HG03521 (cell line): ENCODE measurements at regions not wholly inside any gene's neighbourhood (a gene's known extent, or its start where the extent isn't known, plus 50 kb on each side); places are given as distances from the start of the nearest gene placed in this dataset.
"Not testable (repeated sequence)": the region's sequence is repeated elsewhere in the genome, so short reads cannot be mapped to it uniquely, and the experiment has no call there.

ENCODE experiments used
- ATAC-seq: cut with Tn5 transposase; IDR thresholded peaks from one replicate; pipeline ENCODE4 v1.9.1; 2021; ENCODE audit warnings: mild to moderate bottlenecking, moderate library complexity; ENCODE audit not compliant: unreplicated experiment

DNA sequence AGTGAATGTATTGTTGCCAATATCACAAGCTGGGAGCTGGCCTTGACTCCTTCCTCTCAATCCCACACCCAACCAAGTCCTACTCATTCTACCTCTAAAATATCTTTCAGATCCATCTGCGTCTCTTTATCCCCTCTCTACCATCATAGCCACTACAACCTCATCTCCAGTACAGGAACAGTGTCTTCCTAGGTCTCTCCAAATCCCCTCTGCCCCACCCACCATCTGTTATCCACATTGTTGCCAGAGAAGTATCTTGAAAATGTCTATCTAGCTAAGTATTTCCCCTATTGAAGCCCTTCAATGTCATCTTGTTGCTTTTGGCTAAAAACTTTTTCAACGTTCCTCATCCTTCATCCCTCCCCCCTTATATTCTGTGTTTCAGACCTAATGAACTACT, 244.7 kb downstream of the C12orf75 start:
- no peak for ATAC-seq

DNA sequence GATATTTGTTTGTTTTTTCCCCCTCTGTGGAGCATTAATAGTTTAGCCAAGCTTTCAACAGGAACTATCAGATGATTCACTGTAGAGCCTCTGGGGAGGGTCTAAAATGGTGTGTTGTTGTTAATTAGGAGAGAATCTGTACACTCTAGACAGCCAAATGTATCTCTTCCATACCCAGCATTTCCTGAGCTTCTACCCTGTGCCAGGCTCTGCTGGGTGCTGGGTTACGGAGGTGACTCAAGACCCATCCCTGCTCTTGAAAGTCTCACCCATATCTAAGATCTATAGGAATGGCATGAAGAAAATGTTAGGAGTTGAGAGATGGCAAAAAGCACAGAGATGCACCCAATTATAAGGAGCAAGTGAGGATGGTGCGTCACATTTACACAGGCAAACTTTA, 245.8 kb downstream of the C12orf75 start:
- no peak for ATAC-seq

DNA sequence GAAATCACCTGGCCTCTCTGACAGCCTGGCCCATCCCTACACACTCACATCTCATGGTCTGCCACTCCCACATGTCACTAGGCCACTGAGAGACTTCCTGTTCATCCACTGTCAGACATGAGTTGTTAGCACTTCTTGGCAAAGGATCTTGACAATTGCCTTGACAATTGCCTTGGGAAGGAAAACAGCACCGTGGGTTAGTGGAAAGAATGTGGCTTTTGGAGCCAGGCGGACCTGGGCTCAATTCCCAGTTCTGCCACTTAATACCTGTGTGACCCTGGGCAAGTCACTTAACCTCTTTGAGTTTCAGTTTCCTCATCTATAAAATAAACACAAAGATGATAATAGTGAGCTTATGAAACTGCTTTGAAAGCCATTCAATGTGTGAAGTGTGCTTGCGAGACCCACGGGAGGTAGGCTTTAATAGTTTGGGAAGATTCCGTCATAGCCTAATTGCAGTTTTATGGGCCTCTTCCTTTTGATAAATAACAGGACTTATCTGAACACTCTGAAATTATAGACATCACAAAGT, 250.4 kb downstream of the C12orf75 start:
- no peak for ATAC-seq

DNA sequence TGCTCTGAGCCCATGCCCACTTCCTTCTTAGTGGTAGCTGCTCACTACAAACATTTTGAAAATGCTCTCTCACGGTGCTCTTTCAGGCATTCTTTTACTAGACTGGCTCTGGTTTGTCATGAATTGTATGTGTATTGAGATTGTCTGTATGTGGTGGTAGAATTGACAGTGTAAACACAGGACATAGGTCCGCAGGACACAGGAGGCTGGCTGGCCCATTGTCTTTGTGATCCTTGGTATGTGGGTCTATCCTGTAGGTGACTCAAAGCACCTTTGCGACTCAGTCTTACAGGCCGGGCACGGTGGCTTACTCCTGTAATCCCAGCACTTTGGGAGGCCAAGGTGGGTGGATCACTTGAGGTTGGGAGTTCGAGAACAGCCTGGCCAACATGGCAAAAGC, 250.9 kb downstream of the C12orf75 start:
- ATAC-seq, result no peak

DNA sequence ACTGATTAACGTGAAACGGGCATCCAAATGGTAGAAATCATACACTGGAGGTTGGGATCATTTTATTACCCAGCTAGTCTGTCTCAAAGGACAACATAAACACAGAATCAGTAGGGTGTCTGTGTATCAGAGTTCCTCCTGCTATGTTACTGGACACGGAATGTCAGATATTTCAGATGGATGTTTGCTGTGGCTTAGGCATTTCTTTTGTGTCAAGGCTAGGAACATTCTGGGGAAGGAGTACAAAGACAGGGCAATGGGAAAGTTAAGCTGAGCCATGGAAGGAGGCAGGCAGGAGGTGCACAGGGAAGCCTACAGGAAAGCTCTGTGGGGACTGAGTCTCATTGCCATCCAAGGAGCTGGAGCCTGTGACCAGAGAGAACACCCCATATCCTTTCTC, 254.6 kb downstream of the C12orf75 start:
- ATAC-seq, result no peak

DNA sequence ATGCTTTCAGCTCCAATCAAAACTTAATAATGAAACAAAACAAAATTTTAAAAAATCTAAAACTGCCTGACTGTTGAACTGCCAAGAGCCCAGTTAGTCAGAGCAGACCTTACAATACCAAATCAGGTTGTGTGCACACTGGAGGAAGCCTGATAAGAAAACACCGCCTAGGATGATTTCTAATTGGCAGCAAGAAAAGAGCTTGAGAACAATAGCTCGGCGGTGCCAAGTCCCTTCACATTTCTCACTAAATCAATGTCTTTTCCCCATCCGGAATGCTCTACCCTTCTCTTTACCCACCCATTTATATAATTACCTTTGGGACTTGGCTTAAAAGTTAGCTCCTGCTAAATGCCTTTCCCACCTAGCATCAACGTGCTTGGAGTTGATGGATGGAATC, 256.7 kb downstream of the C12orf75 start:
- no peak for ATAC-seq

DNA sequence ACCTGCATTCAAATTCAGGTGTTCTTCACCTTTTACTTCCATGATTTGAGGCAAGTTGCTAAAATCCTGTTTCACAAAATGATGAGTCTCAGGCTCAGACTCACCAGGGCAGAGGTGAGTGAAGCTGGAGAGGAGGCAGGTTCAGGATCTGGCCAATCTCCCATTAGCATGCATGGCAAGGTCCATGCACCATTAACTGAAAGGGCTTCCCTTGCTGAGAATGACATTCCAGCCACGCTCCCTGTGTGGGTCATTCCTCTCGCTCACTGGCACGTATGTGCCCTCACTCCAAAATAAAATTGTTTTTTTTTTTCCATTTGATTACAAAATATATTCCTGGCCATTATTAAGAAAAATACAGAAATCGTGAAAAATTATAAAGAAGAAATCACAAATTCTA, 257.6 kb downstream of the C12orf75 start:
- ATAC-seq, result no peak

DNA sequence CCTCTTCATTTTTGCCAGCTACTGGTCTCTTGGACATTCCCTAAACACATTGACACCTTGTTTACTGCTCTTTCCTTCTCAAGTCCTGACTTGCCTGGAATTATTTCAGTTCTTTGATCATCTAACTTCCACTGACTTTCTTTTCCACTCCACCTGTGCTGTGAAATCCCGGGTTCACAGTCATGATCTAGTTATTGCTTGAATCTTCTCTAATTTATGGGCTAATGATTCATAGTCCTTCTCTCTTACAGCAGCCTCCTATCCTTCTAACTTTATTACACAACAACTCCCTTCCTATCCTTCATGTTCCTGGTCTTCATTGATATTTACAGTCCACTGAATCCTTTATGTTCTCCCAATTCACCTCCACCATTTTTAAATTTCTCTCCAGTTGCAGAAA, 260.1 kb downstream of the C12orf75 start:
- ATAC-seq, result no peak

DNA sequence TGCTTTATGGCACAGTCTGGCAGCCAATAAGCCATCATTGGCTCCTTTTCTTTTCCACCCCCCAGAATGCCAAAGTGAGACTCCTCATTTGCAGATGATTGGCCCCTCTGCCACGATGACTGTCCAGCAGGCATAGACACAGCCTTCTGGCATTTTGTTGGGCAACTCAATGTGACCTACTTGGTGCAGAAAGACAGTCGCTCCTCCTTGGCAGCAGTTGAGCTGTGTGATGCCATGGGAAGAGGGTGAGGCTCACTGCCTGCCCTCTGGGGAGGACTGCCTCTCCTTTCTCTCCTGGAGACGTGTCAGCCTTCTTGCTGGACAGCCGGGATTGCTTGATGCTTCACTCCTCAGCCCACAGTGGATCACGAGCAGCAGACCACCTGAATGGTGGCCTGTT, 264.9 kb downstream of the C12orf75 start:
- no peak for ATAC-seq

DNA sequence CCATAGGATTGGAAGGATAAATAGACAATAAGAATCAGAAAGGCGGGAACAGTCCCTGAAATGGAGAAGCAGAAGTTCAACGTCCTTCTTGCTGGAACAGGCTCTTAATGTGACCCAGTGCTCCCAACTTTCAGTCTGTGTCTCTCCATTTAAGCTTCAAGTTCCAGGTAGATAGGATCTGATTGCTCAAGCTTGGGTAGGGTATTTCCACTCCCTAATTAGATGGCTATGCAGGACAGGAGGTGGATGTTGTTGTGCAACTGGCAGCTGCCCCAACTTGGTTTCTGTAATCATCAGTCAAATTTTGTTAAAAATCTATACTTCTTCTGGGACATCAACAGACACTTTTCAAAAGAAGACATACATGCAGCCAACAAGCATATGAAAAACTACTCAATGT, 266.2 kb downstream of the C12orf75 start:
- no peak for ATAC-seq

DNA sequence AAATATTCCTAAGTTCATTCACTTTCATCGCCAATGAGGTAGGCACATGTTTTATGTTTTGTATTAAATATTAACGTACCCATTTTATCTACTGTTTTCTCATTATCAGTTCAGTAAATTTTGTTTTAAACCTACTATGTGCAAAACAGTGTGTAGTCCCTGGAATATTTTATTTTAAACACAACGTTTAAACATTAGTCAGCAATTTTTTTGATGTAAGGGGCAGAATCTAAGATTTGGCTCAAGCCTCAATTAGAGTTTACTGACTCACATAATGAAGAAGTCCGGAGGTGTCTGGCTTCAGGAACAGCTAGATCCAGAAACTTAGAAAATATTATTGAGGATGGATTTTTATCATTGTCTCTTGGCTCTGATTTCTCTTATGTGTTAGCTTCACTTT, 267.5 kb downstream of the C12orf75 start:
- ATAC-seq, result no peak

DNA sequence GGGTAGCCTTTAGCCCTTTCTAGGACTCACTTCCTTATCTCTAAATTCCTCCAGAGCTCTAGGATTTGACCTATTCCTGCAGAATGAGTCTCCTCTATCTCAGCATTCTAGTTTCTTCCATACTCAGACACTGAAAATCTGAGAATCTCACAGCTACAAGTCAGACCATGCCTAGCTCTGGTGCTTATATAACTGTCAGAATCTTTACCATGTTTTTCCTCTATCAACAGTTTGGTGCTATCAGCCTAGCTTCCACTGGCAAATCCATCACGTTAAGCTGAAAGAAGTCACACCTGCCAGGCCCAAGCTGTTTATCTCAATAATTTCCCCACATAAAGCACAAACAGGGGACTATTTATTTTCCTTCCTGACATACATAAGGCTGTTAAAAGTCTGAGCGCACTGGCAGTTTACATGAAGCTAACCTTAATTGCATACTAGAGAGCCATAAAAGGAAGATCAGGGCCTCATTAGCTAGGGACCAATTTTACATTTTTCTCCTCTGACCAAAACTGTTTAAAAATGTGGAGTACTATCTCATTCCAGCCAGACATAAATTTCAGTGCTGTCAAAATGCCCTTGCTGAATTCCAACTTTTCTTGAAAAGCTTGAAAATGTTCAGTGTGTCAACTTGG, 270.5 kb downstream of the C12orf75 start:
- ATAC-seq, result no peak

DNA sequence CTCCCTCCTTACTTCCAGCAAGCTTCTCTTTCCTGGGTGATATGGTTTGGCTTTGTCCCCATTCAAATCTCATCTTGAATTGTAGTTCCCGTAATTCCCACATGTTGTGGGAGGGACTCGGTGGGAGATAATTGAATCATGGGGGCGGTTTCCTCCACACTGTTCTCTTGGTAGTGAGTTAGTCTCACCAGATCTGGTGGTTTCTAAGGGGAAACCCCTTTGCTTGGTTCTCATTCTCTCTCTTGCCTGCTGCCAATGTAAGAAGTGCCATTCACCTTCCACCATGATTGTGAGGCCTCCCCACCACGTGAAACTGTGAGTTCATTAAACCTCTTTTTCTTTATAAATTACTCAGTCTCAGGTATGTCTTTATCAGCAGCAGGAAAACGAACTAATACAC, 271.8 kb downstream of the C12orf75 start:
- not testable (repeated sequence) for ATAC-seq

DNA sequence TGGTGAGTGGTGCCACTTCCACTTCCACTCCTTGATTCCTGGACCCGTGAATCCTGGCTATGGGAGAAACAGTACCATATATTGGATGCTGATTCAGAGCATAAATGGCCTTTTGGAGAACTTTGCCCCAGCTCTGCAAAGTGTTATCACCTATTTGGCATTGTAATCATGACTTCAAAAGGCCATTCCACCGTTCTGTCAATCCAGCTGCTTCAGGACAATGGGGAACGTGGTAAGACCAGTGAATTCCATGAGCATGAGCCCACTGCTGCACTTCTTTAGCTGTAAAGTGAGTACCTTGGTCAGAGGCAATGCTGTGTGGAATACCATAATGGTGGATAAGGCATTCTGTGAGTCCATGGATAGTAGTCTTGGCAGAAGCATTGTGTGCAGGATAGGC, 273.8 kb downstream of the C12orf75 start:
- not testable (repeated sequence) for ATAC-seq

DNA sequence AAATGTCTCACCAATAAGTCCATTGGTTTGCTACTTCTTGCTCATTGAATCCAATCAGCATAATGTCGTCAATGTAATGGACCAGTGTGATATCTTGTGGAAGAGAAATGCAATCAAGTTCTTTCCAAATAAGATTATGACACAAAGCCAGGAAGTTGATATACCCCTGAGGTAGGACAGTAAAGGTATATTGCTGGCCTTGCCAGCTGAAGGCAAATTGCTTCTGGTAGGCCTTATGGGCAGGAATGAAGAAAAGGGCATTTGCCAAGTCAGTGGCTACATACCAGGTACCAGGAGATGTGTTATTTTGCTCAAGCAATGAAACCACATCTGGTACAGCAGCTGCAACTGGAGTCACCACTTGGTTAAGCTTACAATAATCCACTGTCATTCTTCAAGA, 276.1 kb downstream of the C12orf75 start:
- ATAC-seq, result not testable (repeated sequence)

DNA sequence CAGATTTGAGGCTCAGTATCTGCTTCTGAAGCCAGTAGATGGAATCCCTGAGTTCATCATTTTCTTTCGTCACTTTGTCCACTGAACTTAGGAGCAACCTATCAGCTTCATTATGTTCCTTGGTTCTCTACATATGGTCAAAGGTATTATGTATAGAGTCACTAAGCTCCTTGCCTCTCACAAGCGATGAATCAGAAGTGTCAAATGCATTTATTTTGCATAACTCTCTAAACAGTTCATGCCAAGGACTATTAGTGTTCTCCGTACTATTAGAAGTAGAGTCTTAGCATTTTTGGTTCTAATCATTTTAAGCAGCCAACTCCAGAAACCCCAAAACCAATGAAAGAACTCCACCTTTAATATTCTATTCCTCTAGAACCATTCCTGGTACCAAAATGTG, 278.5 kb downstream of the C12orf75 start:
- ATAC-seq, result not testable (repeated sequence)

DNA sequence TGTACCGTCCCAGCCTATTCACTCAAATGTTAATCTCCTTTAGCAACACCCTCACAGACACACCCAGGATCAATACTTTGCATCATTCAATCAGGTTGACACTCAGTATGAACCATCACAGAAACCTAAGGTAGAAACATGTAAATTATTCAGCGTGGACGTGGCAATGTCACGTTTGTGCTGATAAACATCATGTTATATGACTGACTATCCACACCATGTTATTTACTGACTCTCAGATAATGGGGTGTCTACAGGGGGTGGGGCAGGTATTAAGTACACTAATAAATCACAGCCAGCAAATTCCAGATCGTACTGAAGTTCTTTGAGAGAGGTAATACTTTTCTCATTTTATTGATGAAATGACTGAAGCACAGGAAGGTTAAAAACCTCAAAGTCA, 280.0 kb downstream of the C12orf75 start:
- no peak for ATAC-seq

DNA sequence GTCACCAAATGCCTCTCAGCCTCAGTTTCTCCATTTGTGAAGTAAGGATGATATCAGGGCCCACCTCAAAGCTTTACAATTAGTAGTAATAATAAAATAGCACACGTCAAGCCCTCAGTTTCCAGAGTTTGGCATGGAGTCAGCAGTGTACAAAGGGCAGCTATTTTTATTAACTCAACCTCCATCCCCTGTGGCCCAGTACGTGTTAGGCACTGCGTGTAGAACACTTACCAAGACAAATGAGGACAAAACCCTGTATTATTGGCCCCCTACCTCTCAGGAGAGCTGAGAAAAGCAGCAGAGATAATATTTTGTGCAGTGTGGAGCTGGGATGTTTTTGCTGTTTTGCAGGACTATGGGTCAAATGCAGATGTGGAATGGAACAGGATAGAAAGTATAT, 280.8 kb downstream of the C12orf75 start:
- no peak for ATAC-seq

DNA sequence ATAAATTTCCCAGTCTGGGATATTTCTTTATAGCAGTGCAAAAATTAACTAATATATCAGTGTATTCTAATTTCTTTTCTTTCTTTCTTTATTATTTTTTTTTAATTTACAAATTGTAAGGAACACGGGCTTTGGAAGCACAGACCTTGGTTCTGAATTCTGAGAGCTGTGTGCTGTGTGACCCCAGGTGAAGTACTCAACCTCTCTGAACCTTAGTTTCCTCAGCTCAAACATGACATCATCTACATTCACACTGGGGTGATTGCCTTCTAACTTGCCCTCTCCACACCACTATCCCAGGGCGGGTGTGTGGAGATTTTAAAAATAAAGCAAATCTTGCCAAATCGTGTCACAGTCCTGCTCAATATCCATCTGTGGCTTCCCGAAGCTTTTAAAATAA, 282.8 kb downstream of the C12orf75 start:
- ATAC-seq, result no peak

DNA sequence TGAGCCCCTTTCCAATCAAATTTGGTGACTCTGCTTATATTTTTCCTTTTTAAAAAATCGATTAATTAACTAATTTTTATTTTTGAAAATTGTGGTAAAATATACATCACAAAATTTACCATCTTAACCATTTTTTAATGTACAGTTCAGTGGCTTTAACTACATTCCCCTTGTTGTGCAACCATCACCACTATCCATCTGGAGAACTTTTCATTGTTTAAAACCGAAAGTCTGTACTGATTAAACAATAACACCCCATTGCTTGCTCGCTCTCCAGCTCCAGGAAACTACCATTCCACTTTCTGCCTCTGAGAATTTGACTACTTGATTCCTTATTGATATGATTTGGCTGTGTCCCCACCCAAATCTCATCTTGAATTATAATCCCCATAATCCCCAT, 283.4 kb downstream of the C12orf75 start:
- no peak for ATAC-seq

DNA sequence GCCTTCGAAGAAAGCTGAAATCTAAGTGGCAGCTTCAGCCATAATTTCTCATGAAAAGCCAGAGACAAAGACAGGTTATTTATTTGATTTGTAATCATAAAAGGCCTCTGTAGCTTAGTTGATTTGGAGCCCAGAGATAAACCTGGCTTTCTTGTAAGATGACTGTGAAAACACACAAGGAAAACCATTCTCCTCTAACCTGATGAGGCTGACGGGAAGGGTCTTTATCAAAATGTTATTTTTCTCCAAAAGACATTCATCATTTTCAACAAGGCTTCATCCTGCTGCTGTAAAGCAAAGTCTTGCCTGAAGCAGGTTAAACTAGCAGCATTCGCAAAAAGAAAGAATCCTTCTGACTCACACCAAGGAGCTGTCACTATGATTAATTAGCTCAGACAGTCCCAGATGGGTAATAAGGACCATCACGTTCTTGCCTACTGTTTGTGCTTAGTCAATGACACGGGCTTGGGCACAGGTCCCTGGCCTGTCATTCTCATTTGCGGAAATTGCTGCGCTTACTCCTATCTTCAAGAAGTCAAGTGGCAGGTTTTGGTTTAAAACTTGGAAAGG, 286.6 kb downstream of the C12orf75 start:
- no peak for ATAC-seq

DNA sequence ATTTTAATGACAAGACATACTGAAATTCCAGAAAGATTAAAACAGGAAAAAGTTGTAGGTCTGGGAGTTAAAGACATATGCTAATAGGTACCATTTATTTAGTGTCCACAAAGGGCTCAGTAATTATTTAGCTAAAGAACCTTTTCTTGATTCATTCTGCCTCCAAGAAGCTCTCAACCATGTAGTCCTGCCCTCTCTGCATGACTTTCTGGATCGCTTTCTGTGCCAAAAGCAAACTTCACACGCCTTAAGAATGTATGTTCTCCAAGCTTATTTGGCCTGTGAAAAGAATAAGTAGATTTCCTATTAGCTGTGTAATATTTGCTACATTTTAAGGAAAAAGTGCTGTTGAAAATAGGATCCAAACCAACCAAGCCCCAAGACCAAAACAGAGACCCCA, 291.7 kb downstream of the C12orf75 start:
- ATAC-seq, result no peak
